Left lobe of liver (tissue), 2 donors: ENCODE measurements at regions not wholly inside any gene's neighbourhood (a gene's known extent, or its start where the extent isn't known, plus 50 kb on each side); places are given as distances from the start of the nearest gene placed in this dataset.
"Not testable (repeated sequence)": the region's sequence is repeated elsewhere in the genome, so short reads cannot be mapped to it uniquely, and the experiment has no call there.

Source experiments
- ATAC-seq: fragments of 200-7000 bp; cut with Tn5 transposase; one replicate; pipeline ENCODE4 v1.9.1; 2020; ENCODE audit warnings: mild to moderate bottlenecking, moderate library complexity
- DNase-seq: peaks from one replicate; pipeline ENCODE4 v3.0.0-alpha.2; 2020; ENCODE audit warnings: low spot score
- donor health status: DM: no; HTN: no; CAD: no; lungs with moderate emphysema.
- donor health status: DM: no; HTN: yes; CAD: no.

- no peak for ATAC-seq
- DNase-seq: no peak
Measured at GRCh38 chr22:17318817-17319216, 50.4 kb upstream of the CECR2 start.

DNA sequence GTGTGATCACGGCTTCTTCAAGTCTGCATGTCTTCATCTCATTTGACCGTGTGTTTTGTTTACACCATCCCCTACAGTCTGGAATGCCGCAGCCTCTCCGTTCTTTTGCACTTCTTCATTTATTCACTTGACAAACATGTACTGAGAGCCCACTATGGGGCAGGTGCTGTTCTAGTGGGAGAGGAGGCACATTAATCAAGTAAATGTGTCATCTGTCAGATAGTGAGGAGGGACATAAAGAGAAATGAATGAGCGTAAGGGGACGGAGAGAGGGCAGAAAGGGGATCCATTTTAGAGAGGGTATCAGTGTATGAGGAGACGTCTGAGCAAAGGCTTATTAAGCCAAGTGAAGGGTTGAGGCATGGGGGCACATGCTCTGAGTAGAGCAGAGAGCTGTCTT lies 54.0 kb upstream of the CECR2 start:
- ATAC-seq: no peak

DNA sequence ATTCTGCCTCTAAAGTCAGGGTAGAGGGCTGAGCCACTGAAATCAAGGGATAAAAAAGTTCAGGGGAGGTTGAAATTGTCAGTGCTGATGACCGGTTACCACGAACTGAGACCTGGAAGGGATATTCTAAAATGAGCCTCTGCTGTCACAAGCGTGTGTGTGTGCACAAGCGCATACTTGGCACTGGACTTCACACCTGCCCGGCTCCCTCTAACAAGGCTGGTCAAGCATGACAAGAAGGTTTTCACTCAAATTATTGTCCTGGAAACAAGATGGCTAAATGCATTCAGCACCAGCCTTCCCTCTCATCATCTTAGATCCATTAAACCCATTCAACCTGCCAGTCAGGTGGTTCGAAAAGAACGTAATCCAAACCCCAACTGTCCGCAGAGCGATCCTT lies 54.8 kb upstream of the CECR2 start:
- peak; percentile 44 for ATAC-seq
- no peak for DNase-seq

More for the DNA sequence above, 54.0 kb upstream of the CECR2 start:
- no peak for DNase-seq

DNA sequence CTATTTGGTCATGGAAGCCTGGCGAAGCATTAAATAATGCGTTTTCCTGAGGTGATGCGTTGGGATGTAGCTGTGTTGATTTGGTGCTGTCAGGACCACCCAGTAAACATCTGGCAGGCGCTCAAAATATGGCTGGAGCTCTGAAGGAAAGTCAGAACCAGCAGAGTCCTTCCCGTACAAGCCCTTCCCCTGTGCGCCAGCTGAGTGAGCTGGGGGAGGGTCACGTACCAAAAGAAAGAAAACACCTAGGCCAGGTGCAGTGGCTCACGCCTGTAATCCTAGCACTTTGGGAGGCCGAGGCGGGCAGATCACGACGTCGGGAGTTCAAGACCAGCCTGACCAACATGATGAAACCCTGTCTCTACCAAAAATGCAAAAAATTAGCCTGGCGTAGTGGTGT lies 55.6 kb upstream of the CECR2 start:
- no peak for ATAC-seq
- DNase-seq: no peak

DNA sequence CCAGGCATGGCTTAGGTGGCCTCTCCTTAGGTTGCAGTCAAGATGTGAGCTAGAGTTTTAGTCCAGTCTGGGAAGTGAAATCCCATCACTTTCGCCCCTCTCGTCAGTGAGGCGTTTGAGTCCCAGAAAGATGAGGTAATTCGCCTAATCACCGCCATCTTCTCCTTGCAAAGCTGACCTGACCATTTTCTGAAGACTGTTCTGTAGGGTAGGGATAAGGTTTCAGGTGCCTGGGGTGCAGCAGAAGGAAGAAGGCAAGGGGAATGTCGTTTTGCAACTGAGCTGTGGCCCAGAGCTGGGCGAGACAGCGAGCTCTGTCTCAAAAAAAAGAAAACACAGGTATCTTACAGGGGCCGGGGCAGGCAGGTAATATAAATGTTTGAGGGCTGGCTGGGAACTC lies 61.7 kb upstream of the CECR2 start:
- DNase-seq: no peak
- no peak for ATAC-seq

GRCh38 chr22:17305076-17305475 lies 64.2 kb upstream of the CECR2 start:
- no peak for DNase-seq
- no peak for ATAC-seq

DNA sequence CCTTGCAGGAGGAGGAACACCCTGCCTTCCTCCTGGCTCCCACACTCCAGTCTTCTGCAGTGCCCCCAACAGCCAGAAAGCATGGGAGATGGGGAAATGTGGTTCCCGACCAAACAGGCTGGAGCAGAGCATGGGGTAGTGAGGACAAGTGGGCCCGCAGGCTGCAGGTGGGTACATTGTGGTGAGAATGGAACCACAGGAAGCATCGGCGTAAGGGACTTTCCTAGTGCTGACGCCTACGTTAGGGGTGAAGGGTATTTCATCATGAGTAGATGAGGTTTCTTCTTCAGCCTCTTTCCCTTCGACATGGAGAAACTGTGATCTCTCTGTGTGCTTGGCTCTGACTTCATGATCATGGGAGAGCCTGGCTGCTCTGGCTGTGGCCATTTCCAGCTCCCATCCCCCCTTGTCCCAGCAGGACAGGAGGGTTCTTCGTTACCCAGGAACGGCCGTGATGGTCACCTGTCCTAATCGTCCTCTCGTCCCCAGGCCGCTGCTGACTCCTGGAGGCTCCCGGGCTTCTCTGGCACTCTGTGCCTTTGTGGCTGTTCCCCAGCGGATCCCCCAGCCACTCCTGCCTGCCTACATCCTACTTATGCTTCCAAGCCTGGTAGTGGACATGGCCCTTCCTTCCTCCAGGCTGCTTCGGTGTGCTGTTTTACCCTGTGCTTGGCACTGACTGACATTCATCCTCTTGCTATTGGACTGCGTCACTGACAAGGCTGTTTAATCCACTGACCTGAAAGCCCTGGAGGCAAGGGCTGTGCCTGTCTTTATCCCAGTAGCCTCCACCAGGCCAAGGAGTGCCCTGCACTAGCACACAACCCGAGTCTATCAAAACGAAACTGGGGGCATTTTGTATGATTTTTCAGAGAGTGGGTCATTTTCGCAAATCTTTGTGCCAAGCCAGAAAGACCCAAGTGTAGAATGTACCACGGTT lies 65.2 kb upstream of the CECR2 start:
- ATAC-seq (no peak), DNase-seq (no peak)

DNA sequence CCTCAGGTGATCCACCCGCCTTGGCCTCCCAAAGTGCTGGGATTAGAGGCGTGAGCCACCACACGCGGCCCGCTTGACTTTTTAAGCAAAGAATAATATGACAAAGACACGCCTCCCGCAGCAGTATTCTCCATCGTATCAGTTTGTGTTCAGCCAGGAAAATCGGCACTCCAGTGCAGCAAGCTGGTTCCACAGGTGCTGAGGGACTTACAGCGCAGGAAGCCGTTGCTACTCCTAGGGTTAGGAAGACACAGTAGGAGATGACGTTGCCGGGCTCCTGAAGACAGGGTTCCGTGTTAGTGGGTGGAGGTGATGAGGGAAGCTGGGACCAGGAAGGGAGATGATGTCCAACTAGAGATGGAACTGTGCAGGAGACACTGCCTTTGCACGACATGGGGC lies 65.8 kb upstream of the CECR2 start:
- no peak for ATAC-seq
- DNase-seq: no peak

GRCh38 chr22:17302616-17303015 lies 66.6 kb upstream of the CECR2 start:
- no peak for ATAC-seq
- DNase-seq: no peak

DNA sequence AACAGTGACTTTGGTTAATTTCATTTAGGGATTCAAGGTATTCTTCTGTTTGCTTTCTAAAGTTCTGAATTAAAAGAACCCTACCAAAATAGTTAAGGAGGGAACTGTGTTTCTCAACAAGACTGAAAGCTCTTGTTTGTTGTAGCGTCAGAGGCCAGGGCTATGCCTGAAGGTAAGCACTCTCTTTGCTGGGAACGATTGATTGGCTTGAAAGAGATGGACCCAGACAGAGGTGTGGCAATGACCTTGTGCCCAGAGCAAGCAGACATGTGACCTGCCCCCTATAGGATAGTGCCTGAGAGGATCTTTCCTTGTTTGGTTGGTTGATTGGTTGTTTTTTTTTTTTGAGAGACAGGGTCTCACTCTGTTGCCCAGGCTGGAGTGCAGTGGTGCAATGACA lies 68.3 kb upstream of the CECR2 start:
- peak; percentile 74 for ATAC-seq
- DNase-seq: no peak

DNA sequence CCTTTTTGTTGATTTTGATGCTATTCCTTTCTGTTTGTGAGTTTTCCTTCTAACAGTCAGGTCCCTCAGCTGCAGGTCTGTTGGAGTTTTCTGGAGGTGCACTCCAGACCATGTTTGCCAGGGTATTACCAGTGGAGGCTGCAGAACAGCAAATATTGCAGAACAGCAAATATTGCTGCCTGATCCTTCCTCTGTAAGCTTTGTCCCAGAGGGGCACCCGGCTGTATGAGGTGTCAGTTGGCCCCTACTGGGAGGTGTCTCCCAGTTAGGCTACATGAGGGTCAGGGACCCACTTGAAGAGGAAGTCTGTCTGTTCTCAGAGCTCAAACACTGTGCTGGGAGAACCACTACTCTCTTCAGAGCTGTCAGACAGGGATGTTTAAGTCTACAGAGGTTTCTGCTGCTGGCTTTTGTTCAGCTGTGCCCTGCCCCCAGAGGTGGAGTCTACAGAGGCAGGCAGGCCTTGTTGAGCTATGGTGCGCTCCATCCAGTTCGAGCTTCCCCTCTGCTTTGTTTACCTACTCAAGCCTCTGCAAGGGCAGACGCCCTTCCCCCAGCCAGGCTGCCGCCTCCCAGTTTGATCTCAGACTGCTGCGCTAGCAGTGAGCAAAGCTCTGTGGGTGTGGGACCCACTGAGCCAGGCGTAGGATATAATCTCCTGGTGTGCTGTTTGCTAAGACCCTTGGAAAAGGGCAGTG lies 70.3 kb upstream of the CECR2 start:
- DNase-seq (peak; percentile 84), ATAC-seq (peak; percentile 89)

GRCh38 chr22:17285656-17286055 lies 66.4 kb upstream of the ADA2 start:
- no peak for ATAC-seq
- DNase-seq: no peak

DNA sequence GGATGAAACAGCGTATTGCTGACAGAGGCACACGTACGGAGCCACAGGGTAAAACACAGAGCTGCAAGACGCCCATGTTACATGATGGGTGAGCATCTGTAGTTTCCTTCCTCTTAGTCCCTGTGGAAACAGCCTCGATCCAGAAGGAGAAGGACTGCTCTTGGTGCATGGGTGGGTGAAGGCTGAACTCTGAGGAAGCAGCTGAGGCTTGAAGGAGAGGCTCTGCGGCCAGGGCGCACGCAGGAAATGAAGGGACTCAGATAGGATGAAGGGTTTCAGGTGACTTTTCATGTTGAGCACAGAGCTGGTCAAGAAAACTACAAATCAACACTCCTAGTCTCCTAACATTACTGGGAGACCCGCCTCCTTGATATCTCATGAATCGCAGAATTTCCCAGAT lies 65.7 kb upstream of the ADA2 start:
- no peak for ATAC-seq
- no peak for DNase-seq

- ATAC-seq (no peak), DNase-seq (no peak)
Measured at GRCh38 chr22:17284466-17284865, 65.2 kb upstream of the ADA2 start.

- ATAC-seq: not testable (repeated sequence)
Measured at GRCh38 chr22:17283865-17284264, 64.6 kb upstream of the ADA2 start.

DNA sequence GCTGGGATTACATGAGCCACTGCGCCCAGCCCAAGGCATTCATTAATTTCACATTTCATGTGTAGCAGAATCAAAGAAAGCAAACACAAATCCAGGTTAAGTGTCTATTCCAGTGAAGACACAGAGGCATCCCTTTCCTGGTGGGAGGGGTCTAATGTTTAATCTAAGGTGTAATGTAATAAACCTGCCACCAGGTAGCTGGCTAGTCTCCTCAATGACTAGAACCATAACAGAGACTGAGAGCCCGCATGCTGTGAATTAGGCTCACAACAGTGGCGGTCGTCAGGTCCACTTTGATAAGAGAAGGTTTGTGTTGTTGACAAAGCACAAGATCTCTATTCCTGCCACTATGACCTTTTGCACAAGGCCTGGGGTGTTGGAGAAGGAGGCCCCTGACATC lies 64.2 kb upstream of the ADA2 start:
- ATAC-seq (no peak), DNase-seq (no peak)

More at GRCh38 chr22:17283865-17284264, 64.6 kb upstream of the ADA2 start:
- DNase-seq: not testable (repeated sequence)

- DNase-seq (no peak), ATAC-seq (no peak)
Measured at GRCh38 chr22:17281440-17281841, 62.2 kb upstream of the ADA2 start.

DNA sequence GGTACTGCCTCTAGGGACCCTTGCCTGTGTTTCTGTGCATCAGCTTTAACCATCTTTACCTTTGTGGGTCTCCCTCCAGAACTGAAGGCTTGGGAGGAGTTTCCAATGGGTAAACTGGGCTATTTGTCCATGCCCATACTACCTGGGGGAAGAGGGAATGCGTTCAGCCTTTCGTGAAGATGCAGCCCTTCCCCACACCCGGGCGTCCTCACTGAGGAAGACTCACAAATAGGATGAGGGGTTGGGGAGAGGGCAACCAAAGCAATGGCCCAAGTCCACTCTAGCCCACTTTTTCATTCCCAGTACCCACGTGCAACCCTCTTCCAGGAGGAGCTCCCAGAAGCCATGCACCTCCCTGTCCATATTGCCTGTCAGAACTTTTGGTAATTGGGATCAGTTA lies 61.8 kb upstream of the ADA2 start:
- no peak for DNase-seq
- ATAC-seq: no peak

DNA sequence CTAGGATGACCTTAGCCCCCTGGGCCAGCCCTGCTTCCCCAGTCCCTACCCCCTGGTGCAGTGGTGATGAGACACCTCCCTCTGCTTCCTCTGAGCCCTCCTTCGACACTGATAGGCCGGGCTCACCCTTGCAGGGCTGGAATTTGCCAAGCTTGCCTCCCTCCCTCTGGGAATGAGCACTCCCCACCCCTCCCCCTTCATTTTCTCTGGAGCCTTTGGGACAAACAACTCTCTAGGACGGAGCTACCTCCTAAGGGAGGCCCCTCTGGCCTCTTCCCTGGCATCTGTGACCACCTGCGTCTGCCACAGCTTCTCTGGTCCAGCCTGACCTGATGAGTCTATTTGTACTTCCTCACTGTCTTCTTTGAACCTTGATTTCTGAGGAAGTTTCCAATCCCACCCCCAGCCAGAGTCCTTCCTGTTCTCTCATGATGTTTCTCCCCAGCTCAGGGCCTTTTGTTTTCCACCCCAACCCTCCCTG lies 53.3 kb upstream of the ADA2 start:
- ATAC-seq: peak; percentile 64
- DNase-seq: peak; percentile 70

DNA sequence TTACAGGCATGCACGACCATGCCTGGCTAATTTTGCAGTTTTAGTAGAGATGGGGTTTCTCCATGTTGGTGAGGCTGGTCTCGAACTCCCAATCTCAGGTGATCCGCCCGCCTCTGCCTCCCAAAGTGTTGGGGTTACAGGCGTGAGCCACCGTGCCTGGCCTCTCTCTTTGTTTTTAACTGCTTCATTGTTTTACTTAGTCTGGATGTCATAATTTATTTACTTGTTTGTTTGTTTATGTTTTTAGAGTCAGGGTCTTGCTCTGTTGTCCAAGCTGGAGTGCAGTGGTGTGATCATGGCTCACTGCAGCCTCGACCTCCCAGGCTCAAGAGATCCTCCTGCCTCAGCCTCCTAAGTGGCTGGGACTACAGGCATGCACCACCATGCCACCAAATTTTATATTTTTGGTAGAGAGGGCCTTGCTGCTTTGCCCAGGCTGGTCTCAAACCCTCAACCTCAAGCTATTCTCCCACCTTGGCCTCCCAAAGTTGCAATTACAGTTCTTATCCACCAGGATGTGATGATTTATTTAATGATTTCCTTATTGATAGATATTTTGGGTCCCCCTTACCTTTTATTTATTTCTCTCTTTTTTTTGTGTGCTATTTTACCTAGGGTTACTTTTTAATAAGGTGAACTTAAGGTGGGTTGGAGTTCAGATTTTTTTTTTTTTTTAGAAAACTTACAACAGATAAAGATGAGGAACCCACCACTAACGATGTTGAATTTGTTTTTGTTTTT lies 52.6 kb upstream of the ADA2 start:
- ATAC-seq: no peak
- DNase-seq: no peak

DNA sequence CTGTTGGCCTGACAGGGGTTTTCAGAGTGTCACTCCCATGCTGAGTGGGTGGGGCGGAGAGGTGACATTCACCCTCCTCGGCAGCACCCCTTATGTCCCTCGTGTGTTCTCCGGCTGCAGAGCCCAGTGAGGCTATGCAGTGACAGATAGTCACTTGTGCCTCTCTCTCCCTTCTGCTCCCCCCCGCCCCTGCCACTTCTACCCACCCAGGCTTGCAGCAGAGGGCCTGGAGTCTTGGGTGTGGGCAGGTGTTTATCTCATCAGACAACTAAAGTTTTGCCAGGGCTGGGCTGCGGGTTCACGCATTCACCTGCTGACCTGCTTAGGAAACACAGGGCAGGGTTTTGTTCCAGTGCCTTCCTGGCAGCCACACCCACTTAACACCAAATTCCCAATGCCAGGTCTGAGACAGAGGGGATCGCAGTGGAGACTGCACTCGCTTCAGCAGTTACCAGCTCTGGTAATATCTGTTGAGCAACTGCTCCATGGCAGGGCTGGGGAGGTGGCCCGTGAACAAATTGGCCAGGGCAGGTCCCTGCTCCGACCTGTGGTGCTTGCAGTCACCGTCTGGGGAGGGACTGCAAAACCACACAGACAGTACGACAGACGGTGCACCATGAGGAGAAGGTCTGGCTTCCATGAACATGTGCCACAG lies 50.5 kb upstream of the ADA2 start:
- ATAC-seq (peak; percentile 78), DNase-seq (peak; percentile 86)
